ENCODE measurements at regions not wholly inside any gene's neighbourhood (a gene's known extent, or its start where the extent isn't known, plus 50 kb on each side); places are given as distances from the start of the nearest gene placed in this dataset.

GRCh38 chr5:107314330-107314729, 356.4 kb downstream of the EFNA5 start:
- Histone ChIP-seq H3K9me3 (replicated peaks; ENCODE audit: control insufficient read depth, insufficient read depth, low read length) (no peaks in the 10 kb centered on the region), H3K36me3 (ENCODE audit: control insufficient read depth in 2 of 2, extremely low read depth in 1 of 2, insufficient read depth in 2 of 2, low read length in 2 of 2) (no peaks in the 10 kb centered on the region), H3K27ac (ENCODE audit: insufficient read depth, low read depth, low read length) (no peak overlapping the region), H3K9ac (replicated peaks; ENCODE audit: extremely low read depth, insufficient read depth, low read length) (no peak overlapping the region), H3K9me1 (replicated peaks; ENCODE audit: control insufficient read depth, extremely low read depth, insufficient read depth, low read length) (no peaks in the 10 kb centered on the region), H3K4me2 (ENCODE audit: insufficient read depth, low read length) (no peak overlapping the region), H4K20me1 (replicated peaks; ENCODE audit: control insufficient read depth, extremely low read depth, insufficient read depth, low read length) (no peaks in the 10 kb centered on the region), H3K27me3 (ENCODE audit: control insufficient read depth in 2 of 2, insufficient read depth in 2 of 2, low read length in 2 of 2) (no peaks in the 10 kb centered on the region), H3K79me2 (ENCODE audit: control insufficient read depth, insufficient read depth, low read length) (no peaks in the 10 kb centered on the region), H2AFZ (ENCODE audit: low read depth, low read length) (no peak overlapping the region), H3K4me3 (replicated peaks in 1 of 3; ENCODE audit: insufficient read depth in 1 of 3, low read depth in 1 of 3, low read length in 3 of 3) (no peak overlapping the region), H3K4me1 (ENCODE audit: control insufficient read depth, extremely low read depth, insufficient read depth, low read length) (no peaks in the 10 kb centered on the region)
- dilution Hi-C loops (cut with MboI; ENCODE audit: extremely low pct_ligation_motif_present, low sequenced_read_pairs): no loop called here
- FAIRE-seq (no peak), DNase-seq (ENCODE audit: low read depth, low spot score) (no peak)
- ChIA-PET POLR2A (no interaction called here), CTCF (interaction anchor here (1.5 kb wide), 1 partner anchor 18 kb away, joined by 5 read pairs; no protein-coding TSS in a partner anchor)
- intact Hi-C loops (cut with micrococcal nuclease): no loop called here
- no peak for TF ChIP-seq POLR2AphosphoS5 (IDR thresholded peaks at IDR 0.05; ENCODE audit: insufficient read depth, low read depth, low read length)
- no peak for TF ChIP-seq EZH2 (IDR thresholded peaks at IDR 0.05; ENCODE audit: borderline replicate concordance, low read depth, low read length, severe bottlenecking)
- no peak for TF ChIP-seq MYC (IDR thresholded peaks at IDR 0.05; ENCODE audit: low read depth, low read length)
- no peak for TF ChIP-seq GATA2 (IDR thresholded peaks at IDR 0.05; ENCODE audit: insufficient read depth, insufficient read length, low read depth, low read length)
- no peak for TF ChIP-seq FOS (IDR thresholded peaks at IDR 0.05; ENCODE audit: borderline replicate concordance, insufficient read depth, low read length)
- no peak for TF ChIP-seq MAX (IDR thresholded peaks at IDR 0.05; ENCODE audit: insufficient read depth, insufficient read length)
- TF ChIP-seq JUN (IDR thresholded peaks at IDR 0.05; ENCODE audit: borderline replicate concordance, insufficient read depth, insufficient read length, low read depth): no peak
- no peak for TF ChIP-seq POLR2A (IDR thresholded peaks at IDR 0.05; ENCODE audit: low read depth, low read length)
- TF ChIP-seq, protein P1, sequence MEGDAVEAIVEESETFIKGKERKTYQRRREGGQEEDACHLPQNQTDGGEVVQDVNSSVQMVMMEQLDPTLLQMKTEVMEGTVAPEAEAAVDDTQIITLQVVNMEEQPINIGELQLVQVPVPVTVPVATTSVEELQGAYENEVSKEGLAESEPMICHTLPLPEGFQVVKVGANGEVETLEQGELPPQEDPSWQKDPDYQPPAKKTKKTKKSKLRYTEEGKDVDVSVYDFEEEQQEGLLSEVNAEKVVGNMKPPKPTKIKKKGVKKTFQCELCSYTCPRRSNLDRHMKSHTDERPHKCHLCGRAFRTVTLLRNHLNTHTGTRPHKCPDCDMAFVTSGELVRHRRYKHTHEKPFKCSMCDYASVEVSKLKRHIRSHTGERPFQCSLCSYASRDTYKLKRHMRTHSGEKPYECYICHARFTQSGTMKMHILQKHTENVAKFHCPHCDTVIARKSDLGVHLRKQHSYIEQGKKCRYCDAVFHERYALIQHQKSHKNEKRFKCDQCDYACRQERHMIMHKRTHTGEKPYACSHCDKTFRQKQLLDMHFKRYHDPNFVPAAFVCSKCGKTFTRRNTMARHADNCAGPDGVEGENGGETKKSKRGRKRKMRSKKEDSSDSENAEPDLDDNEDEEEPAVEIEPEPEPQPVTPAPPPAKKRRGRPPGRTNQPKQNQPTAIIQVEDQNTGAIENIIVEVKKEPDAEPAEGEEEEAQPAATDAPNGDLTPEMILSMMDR (IDR thresholded peaks at IDR 0.05; ENCODE audit: extremely low read depth in 1 of 2, insufficient read depth in 1 of 2, low read depth in 1 of 2, low read length in 2 of 2): no peak
- no TSS peak for BruUV-seq (replicated peaks)

All from endothelial cell of umbilical vein (primary cell).